Brain microvascular endothelial cell (primary cell): ENCODE measurements at regions not wholly inside any gene's neighbourhood (a gene's known extent, or its start where the extent isn't known, plus 50 kb on each side); places are given as distances from the start of the nearest gene placed in this dataset.

Experiments
- DNase-seq: peaks from one replicate; pipeline ENCODE4 v3.0.0-alpha.2; 2020
- H3K27ac ChIP-seq: fragments of 250-450 bp; sonication (Bioruptor Pico); 2 replicates; pipeline ENCODE4 v1.5.1; 2020; ENCODE audit warnings: mild to moderate bottlenecking, moderate library complexity
- H3K27me3 ChIP-seq: fragments of 250-450 bp; sonication (Bioruptor Pico); replicated peaks from 2 replicates; pipeline ENCODE4 v1.5.1; 2020; ENCODE audit warnings: mild to moderate bottlenecking
- H3K36me3 ChIP-seq: fragments of 250-450 bp; sonication (Bioruptor Pico); replicated peaks from 2 replicates; pipeline ENCODE4 v1.5.1; 2020; ENCODE audit warnings: mild to moderate bottlenecking
- H3K4me3 ChIP-seq: 2 replicates; pipeline ENCODE4 v1.5.1; 2011; ENCODE audit warnings: low read depth, mild to moderate bottlenecking, control low read depth, low read length, moderate library complexity
- in situ Hi-C: cut with HindIII; loops from 2 replicates; pipeline ENCODE4 v1.10.0; 2017; ENCODE audit warnings: low sequenced_read_pairs, low pct_ligation_motif_present
- TF ChIP-seq, protein P1 (sequence below): IDR thresholded peaks from 2 replicates; pipeline ENCODE4 v1.5.1; 2011; ENCODE audit warnings: low read depth, mild to moderate bottlenecking, moderate library complexity, low read length, control low read depth, inconsistent platforms; ENCODE audit errors: missing control alignments

DNA sequence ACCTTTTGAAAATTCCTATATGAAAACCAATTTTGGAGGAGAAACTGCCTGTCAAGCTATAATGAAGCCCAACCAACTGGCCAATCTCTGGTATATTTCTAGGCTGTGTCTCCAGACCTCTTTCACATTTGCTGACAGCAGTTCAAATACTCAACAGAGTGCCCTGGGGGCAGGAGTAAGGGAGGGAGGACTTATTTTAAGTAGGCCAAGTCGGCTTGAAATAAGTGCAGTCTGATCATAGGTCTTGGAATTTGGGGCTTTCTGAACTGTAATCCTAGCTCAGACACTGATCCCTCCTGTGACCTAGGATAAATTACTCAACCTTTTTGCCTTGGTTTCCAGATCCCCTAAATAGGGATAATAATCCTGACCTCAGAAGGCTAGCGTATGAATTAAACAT, 59.4 kb upstream of the SLC7A11 start:
- H3K36me3 ChIP-seq = no peaks in the 10 kb centered on the region
- H3K27ac ChIP-seq = no peak overlapping the region
- no peak overlapping the region for H3K4me3 ChIP-seq
- in situ Hi-C loops = no loop called here
- no peak for DNase-seq
- no peaks in the 10 kb centered on the region for H3K27me3 ChIP-seq
- TF ChIP-seq, protein P1, sequence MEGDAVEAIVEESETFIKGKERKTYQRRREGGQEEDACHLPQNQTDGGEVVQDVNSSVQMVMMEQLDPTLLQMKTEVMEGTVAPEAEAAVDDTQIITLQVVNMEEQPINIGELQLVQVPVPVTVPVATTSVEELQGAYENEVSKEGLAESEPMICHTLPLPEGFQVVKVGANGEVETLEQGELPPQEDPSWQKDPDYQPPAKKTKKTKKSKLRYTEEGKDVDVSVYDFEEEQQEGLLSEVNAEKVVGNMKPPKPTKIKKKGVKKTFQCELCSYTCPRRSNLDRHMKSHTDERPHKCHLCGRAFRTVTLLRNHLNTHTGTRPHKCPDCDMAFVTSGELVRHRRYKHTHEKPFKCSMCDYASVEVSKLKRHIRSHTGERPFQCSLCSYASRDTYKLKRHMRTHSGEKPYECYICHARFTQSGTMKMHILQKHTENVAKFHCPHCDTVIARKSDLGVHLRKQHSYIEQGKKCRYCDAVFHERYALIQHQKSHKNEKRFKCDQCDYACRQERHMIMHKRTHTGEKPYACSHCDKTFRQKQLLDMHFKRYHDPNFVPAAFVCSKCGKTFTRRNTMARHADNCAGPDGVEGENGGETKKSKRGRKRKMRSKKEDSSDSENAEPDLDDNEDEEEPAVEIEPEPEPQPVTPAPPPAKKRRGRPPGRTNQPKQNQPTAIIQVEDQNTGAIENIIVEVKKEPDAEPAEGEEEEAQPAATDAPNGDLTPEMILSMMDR = no peak

DNA sequence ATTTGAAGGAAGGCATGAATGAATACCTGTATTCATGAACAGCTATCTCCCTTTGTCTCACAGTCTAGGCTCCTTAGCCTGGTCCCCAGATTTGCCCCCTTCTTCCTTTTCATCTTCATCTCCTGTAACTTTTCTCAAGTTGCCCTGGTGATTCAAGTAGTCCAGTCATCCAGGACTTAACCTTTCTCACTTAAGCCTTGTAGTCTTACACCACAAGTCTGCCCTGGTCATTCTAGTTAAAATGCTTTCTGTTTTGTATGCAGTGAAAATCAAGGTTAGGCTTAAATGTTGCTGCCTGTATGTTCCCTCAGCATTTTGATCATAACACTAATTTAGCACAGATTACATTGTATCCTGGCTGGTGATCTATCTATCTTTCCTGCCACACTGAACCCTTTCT, 58.5 kb upstream of the SLC7A11 start:
- DNase-seq = no peak
- TF ChIP-seq, protein P1 = no peak
- Histone ChIP-seq H3K27ac (no peak overlapping the region), H3K4me3 (no peak overlapping the region), H3K27me3 (no peaks in the 10 kb centered on the region), H3K36me3 (no peaks in the 10 kb centered on the region)
- in situ Hi-C loops = no loop called here

DNA sequence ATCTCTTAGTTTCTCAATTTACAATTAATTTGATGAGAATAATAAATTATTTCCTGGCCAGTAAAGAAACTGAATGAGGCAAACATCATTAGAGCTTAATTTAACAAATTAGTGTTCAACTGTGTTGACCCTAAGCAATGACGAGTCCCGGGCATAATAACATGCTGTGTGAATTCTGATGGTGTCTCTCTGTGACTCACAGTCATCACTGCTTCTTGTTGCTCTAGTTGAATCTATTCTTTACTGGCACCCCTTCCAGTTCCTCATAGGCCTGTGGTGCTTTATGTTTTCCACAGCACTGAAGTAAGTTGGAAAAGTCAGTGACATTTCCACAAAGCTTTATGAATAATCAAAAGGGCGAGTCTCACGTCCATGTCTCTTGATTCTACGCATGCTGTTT, 57.7 kb upstream of the SLC7A11 start:
- Histone ChIP-seq H3K27ac (no peak overlapping the region), H3K27me3 (no peaks in the 10 kb centered on the region), H3K36me3 (no peaks in the 10 kb centered on the region), H3K4me3 (no peak overlapping the region)
- in situ Hi-C loops = no loop called here
- TF ChIP-seq, protein P1 = no peak
- no peak for DNase-seq

DNA sequence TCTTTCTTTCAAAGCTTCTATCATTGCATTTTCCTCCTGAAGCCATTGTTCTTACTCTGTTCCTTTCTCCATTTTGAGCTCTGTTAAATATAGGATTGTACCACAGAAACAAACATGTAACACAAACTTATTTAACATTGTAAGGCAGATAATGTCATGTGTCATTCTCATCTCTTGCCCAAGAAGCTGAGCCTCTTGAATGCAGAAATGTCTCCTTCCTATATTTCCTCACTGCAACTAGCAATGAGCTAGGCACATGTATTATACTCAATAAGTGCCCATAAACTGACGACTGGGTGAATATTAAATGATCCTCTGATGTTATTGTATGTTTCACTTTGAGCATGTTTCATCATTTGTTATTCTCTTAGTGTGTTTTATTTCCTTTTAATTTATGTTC, 56.7 kb upstream of the SLC7A11 start:
- in situ Hi-C loops = no loop called here
- TF ChIP-seq, protein P1 = no peak
- DNase-seq = no peak
- H3K4me3 ChIP-seq = no peak overlapping the region
- no peaks in the 10 kb centered on the region for H3K36me3 ChIP-seq
- H3K27ac ChIP-seq = no peak overlapping the region
- no peaks in the 10 kb centered on the region for H3K27me3 ChIP-seq

DNA sequence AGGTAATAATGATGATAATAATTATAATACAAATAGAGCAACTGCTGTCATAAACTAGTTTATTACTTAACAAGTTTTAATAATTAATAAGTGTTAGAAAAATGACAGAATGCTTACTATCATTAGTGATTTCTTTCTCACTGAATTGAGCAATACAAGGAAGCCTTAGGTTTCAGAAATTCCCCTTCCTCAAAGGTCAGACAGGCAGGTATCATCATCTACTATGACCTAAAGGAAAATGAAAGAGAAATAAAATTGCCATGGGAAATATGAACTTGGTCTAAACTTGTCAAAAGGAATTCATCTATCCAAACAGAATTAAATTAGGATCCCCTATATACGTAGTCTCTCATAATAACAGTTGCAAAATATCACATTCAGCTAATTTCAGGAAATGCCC, 56.3 kb upstream of the SLC7A11 start:
- TF ChIP-seq, protein P1 = no peak
- no peak overlapping the region for H3K4me3 ChIP-seq
- DNase-seq = no peak
- in situ Hi-C loops = no loop called here
- no peaks in the 10 kb centered on the region for H3K36me3 ChIP-seq
- H3K27ac ChIP-seq = no peak overlapping the region
- H3K27me3 ChIP-seq = no peaks in the 10 kb centered on the region

DNA sequence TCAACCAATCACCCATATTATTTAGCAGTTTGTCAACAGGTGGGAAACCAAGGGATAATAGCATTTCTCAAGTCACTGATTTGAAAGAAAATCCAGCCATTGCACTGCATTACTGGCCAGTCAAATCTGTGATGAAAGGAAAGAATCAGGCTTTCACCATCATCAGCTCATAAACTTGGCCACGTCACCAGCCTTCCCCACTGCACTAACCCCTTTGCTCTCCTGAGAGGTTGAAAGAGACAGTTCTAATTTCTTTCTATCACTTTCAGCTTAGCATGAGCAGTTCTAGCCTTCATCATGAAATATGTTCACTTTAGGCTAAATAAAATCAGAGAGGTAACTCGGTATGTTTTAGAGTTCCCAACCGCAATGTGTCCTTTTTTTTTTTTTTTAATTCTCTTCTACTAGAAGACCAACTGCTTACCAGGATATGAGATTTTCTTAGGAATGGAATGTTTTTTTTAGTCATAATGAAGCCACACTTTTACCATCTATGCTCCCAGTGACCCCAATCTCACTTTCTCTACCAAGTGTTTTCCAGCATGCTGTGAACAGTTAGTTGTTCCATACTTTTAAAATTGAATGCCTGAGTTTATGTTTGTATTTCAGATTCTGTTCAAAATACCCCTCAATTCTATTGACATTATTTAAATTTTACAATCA, 55.7 kb upstream of the SLC7A11 start:
- Histone ChIP-seq H3K36me3 (no peaks in the 10 kb centered on the region), H3K27me3 (no peaks in the 10 kb centered on the region), H3K4me3 (no peak overlapping the region), H3K27ac (no peak overlapping the region)
- DNase-seq = no peak
- in situ Hi-C loops = no loop called here
- TF ChIP-seq, protein P1 = no peak
